K562 (cell line): ENCODE measurements at regions not wholly inside any gene's neighbourhood (a gene's known extent, or its start where the extent isn't known, plus 50 kb on each side); places are given as distances from the start of the nearest gene placed in this dataset.

Experiments
- ATAC-seq: fragments of 200-7000 bp; cut with Tn5 transposase; 3 replicates; pipeline ENCODE4 v1.9.1; 2020; ENCODE audit warnings: moderate library complexity
- BruUV-seq: library from RNA; stranded (reverse); fragments of 400-500 nt; replicated peaks from 2 replicates; lab custom pipeline; 2021; lab: Mats Ljungman, UMichigan
- CTCF ChIA-PET: fragments of 300-600 bp; formaldehyde crosslinking; extraction: SDS; loops from one replicate; lab custom pipeline; 2021; ENCODE audit warnings: low intra/inter-chr PET ratio; lab: Yijun Ruan, JAX
- POLR2A ChIA-PET: fragments of 300-600, 350-650 bp; sonication (Branson Sonifier 250); formaldehyde crosslinking; extraction: SDS; loops from one replicate; lab custom pipeline; 2021; ENCODE audit warnings: antibody characterized with exemption, inconsistent platforms; lab: Yijun Ruan, JAX
- DNase-seq, 4 experiments: peaks; one replicate each; pipeline versions ENCODE4 v3.0.0 to v3.0.0-alpha.2; 2011 to 2018; ENCODE audit warnings: low spot score in 3 of 4, mixed read lengths in 3 of 4; ENCODE audit errors: extremely low read depth in 1 of 4
- FAIRE-seq: peaks from 2 replicates; lab custom pipeline; 2011; peaks lifted over from hg19 to GRCh38; lab: Jason Lieb, UNC
- H2AFZ ChIP-seq: 2 replicates; pipeline ENCODE4 v1.6.0; 2011; ENCODE audit warnings: low read depth, low read length, control low read depth, inconsistent platforms
- H3K27ac ChIP-seq: fragments of 200-600 bp; 3 replicates; pipeline ENCODE4 v1.8.0; 2011; ENCODE audit warnings: low read depth, mild to moderate bottlenecking, control low read depth, inconsistent platforms, low read length, moderate library complexity, mixed read lengths; ENCODE audit errors: extremely low read depth
- H3K27me3 ChIP-seq, 2 experiments: fragments of 300-600 bp in 1 of 2; 2 replicates in 1 of 2; 3 replicates in 1 of 2; pipeline versions ENCODE4 v1.6.0 to v1.8.0; 2011; ENCODE audit warnings: inconsistent platforms in 2 of 2, low read length in 2 of 2, mild to moderate bottlenecking in 1 of 2, mixed read lengths in 1 of 2, moderate library complexity in 1 of 2; ENCODE audit not compliant: control insufficient read depth in 2 of 2, insufficient read depth in 2 of 2
- H3K36me3 ChIP-seq: fragments of 300-600 bp; 3 replicates; pipeline ENCODE4 v1.8.0; 2011; ENCODE audit warnings: mild to moderate bottlenecking, low read length, inconsistent platforms; ENCODE audit not compliant: control insufficient read depth, insufficient read depth
- H3K4me1 ChIP-seq, 2 experiments: fragments of 200-600 bp in 1 of 2; replicated peaks in 1 of 2; 2 replicates in 1 of 2; 3 replicates in 1 of 2; pipeline versions ENCODE4 v1.5.1 to v1.8.0; 2011; ENCODE audit warnings: inconsistent platforms in 2 of 2, low read length in 2 of 2, mild to moderate bottlenecking in 1 of 2, mixed read lengths in 1 of 2, moderate library complexity in 1 of 2; ENCODE audit not compliant: control insufficient read depth in 2 of 2, insufficient read depth in 2 of 2
- H3K4me2 ChIP-seq: 2 replicates; pipeline ENCODE4 v1.6.1; 2011; ENCODE audit warnings: low read length, control low read depth, inconsistent platforms, mixed read lengths; ENCODE audit not compliant: insufficient read depth
- H3K4me3 ChIP-seq: fragments of 200-600 bp; sonication (generic), shearing (Covaris generic); 2 replicates; pipeline ENCODE4 v1.5.1; 2016; ENCODE audit warnings: control low read depth, inconsistent platforms
- H3K79me2 ChIP-seq: fragments of 200-600 bp; 3 replicates; pipeline ENCODE4 v1.8.0; 2011; ENCODE audit warnings: low read length, inconsistent platforms; ENCODE audit not compliant: control insufficient read depth, insufficient read depth
- H3K9ac ChIP-seq, 2 experiments: 2 replicates each; pipeline versions ENCODE4 v1.6.0 to v1.6.1; 2011; ENCODE audit warnings: low read depth in 2 of 2, low read length in 2 of 2, control low read depth in 1 of 2, inconsistent platforms in 1 of 2, mild to moderate bottlenecking in 1 of 2, mixed read lengths in 1 of 2; ENCODE audit not compliant: insufficient read depth in 1 of 2
- H3K9me1 ChIP-seq: one replicate; pipeline ENCODE4 v1.6.0; 2011; ENCODE audit warnings: inconsistent platforms, mild to moderate bottlenecking, low read length, moderate library complexity; ENCODE audit not compliant: control insufficient read depth, insufficient read depth
- H3K9me3 ChIP-seq: replicated peaks from 2 replicates; pipeline ENCODE4 v1.5.1; 2011; ENCODE audit warnings: low read depth, low read length, inconsistent platforms; ENCODE audit not compliant: control insufficient read depth, insufficient read depth
- H4K20me1 ChIP-seq: replicated peaks from 2 replicates; pipeline ENCODE4 v1.6.1; 2011; ENCODE audit warnings: low read length, inconsistent platforms, mixed read lengths; ENCODE audit not compliant: control insufficient read depth, insufficient read depth
- CBX3 ChIP-seq, 2 experiments: IDR thresholded peaks; 1 replicate in 1 of 2; 2 replicates in 1 of 2; pipeline ENCODE4 v1.6.1; 2012; ENCODE audit warnings: inconsistent platforms in 2 of 2, low read length in 2 of 2, borderline replicate concordance in 1 of 2, control low read depth in 1 of 2
- EP300 ChIP-seq: IDR thresholded peaks from 2 replicates; pipeline ENCODE4 v1.6.1; 2012; ENCODE audit warnings: low read length, improper control_type of control experiment
- HNRNPL ChIP-seq: fragments of 200-400 bp; formaldehyde crosslinking; IDR thresholded peaks from 2 replicates; pipeline ENCODE4 v1.6.1; 2017; ENCODE audit warnings: low read depth, mild to moderate bottlenecking, low read length
- MYNN ChIP-seq, 2 experiments: sonication (generic); formaldehyde crosslinking in 1 of 2; IDR thresholded peaks; 2 replicates each; pipeline versions ENCODE4 v1.5.0 to v1.6.1; 2016 to 2020; ENCODE audit warnings: antibody characterized with exemption in 1 of 2, missing genetic modification reagents in 1 of 2
- TEAD4 ChIP-seq, 2 experiments: sonication (generic) in 1 of 2; formaldehyde crosslinking in 1 of 2; IDR thresholded peaks; 2 replicates each; pipeline versions ENCODE4 v1.6.1 to v1.8.0; 2012 to 2022; ENCODE audit warnings: borderline replicate concordance in 1 of 2, inconsistent platforms in 1 of 2, low read length in 1 of 2, mild to moderate bottlenecking in 1 of 2, missing genetic modification reagents in 1 of 2
- TFAM ChIP-seq: fragments of 250-450 bp; sonication (Bioruptor Pico); conservative IDR thresholded peaks from 2 replicates; pipeline ENCODE4 v1.5.0; 2021; ENCODE audit warnings: mild to moderate bottlenecking, moderate library complexity
- WGBS: fragments of 100-300 bp; shearing (Covaris generic); methylation state at CpG from one replicate; pipeline ENCODE4 v1.1.6; 2016; ENCODE audit warnings: low coverage, mixed read lengths; ENCODE audit not compliant: insufficient coverage; ENCODE audit errors: missing lambda C conversion rate; 5-methylcytosine and 5-hydroxymethylcytosine counted together
- in situ Hi-C: fragments of 300-500 bp; cut with MboI; formaldehyde crosslinking; loops from 4 replicates; pipeline ENCODE4 v1.15.0; 2018; ENCODE audit warnings: inconsistent platforms, mixed read lengths
- intact Hi-C: fragments of 100-400 bp; cut with micrococcal nuclease; formaldehyde crosslinking; loops from 2 replicates; pipeline ENCODE4 v1.14.2; 2022

DNA sequence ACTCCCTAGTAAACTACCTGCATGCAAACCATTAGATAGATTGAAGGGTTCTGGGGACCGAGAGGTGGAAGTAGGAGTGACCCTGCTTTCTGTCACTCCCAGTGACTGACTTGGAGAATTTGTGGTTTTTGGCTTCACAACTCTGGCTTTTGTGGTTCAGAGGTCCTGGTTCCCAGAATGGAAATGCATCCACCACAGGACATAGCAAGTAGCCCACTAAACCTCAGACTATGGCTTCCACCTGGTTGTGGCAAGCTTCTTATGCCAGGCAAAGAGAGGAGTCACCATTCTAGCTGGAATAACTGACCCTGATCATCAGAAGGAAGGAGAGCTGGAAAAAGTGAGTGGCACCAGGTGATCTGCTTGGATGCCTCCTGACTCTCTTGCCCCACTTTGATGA, 162.4 kb upstream of the TMEM260 start (continued):
- no peak for TF ChIP-seq TEAD4 (IDR thresholded peaks at IDR 0.05; ENCODE audit: low read length)
- no peak for TF ChIP-seq TEAD4 (CRISPR knock-in tag; IDR thresholded peaks at IDR 0.05; ENCODE audit: borderline replicate concordance)
- TF ChIP-seq CBX3 (IDR thresholded peaks at IDR 0.05; ENCODE audit: borderline replicate concordance in 1 of 2, low read length in 2 of 2) = no peak
- TF ChIP-seq TFAM (CRISPR knock-in tag) = no peak

DNA sequence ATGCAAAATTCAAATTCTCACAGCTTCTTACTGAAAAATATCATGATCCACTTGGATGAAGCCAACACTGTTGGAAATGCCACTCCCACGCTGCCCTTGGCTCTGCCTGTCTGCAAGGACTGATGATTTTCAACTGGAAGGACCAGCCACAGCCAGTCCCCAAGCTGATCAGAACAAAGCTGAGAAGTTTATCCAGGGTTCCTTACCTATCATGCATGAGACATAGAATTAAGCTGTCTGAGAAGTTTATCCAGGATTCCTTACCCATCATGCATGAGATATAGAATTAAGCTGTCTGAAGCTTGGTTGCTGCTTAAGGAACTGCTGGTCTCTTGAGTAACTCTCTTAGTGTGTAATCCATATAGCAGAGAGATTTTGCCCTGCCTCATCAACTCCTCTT, 159.8 kb upstream of the TMEM260 start:
- POLR2A ChIA-PET = interaction anchor here (1.1 kb wide), 1 partner anchor 302 kb away, joined by 3 read pairs; no protein-coding TSS in a partner anchor
- ATAC-seq = no peak
- H3K9me1 ChIP-seq = no peaks in the 10 kb centered on the region
- no peaks in the 10 kb centered on the region for H3K9me3 ChIP-seq
- DNase-seq = no peak
- intact Hi-C loops (loop anchor here (5.0 kb wide), 1 partner anchor 552 kb away; no protein-coding TSS in a partner anchor), in situ Hi-C loops (no loop called here)
- no CpG with 5 or more reads among the region's 1 CpG for WGBS
- no peak overlapping the region for H3K4me3 ChIP-seq
- FAIRE-seq = no peak
- H3K4me1 ChIP-seq = no peaks in the 10 kb centered on the region
- BruUV-seq = no TSS peak
- no peak overlapping the region for H3K4me2 ChIP-seq
- H3K79me2 ChIP-seq = no peaks in the 10 kb centered on the region
- H3K27ac ChIP-seq = no peak overlapping the region
- no peak overlapping the region for H2AFZ ChIP-seq
- CTCF ChIA-PET = no interaction called here
- TF ChIP-seq MYNN (IDR thresholded peaks at IDR 0.05) (no peak), MYNN (CRISPR knock-in tag; IDR thresholded peaks at IDR 0.05) (no peak), HNRNPL (no peak), EP300 (no peak)
- no peaks in the 10 kb centered on the region for H4K20me1 ChIP-seq
- no peaks in the 10 kb centered on the region for H3K27me3 ChIP-seq
- no peak overlapping the region for H3K9ac ChIP-seq
- no peaks in the 10 kb centered on the region for H3K36me3 ChIP-seq
